Testis (tissue), 2 donors: ENCODE measurements at regions not wholly inside any gene's neighbourhood (a gene's known extent, or its start where the extent isn't known, plus 50 kb on each side); places are given as distances from the start of the nearest gene placed in this dataset.

Experiments
- DNase-seq: peaks from one replicate; pipeline ENCODE4 v3.0.0-alpha.2; 2019
- H3K27ac ChIP-seq, 2 donors: fragments of 200-600 bp; sonication (generic); one replicate each; pipeline ENCODE4 v1.5.1; 2019
- H3K27me3 ChIP-seq: fragments of 200-600 bp; sonication (generic); one replicate; pipeline ENCODE4 v1.5.1; 2019
- H3K36me3 ChIP-seq: fragments of 200-600 bp; sonication (generic); one replicate; pipeline ENCODE4 v1.5.1; 2017; ENCODE audit warnings: low read depth; ENCODE audit errors: missing control alignments
- H3K4me1 ChIP-seq: fragments of 200-600 bp; sonication (generic); one replicate; pipeline ENCODE4 v1.5.1; 2019
- H3K4me3 ChIP-seq, 2 donors: fragments of 200-600 bp; sonication (generic); one replicate each; pipeline ENCODE4 v1.5.1; 2017 to 2019
- H3K9me3 ChIP-seq: fragments of 200-600 bp; sonication (generic); one replicate; pipeline ENCODE4 v1.5.1; 2017
- CTCF ChIP-seq, 3 experiments: fragments of 450-650 bp in 2 of 3; fragments of 200-600 bp in 1 of 3; sonication (generic) in 1 of 3; IDR thresholded peaks; one replicate each; pipeline ENCODE4 v1.5.1; 2016 to 2019; ENCODE audit warnings: antibody characterized with exemption in 3 of 3, mild to moderate bottlenecking in 2 of 3, moderate library complexity in 1 of 3
- POLR2A ChIP-seq: fragments of 450-650 bp; IDR thresholded peaks from one replicate; pipeline ENCODE4 v1.6.1; 2017; ENCODE audit warnings: antibody characterized with exemption, mild to moderate bottlenecking, moderate library complexity
- WGBS, 2 donors: methylation state at CpG; one replicate each; pipeline ENCODE4 v1.1.5; 2018; 5-methylcytosine and 5-hydroxymethylcytosine counted together
- intact Hi-C: fragments of 100-400 bp; cut with DNase I; formaldehyde crosslinking; loops from one replicate; pipeline ENCODE4 v1.15.1; 2023; ENCODE audit warnings: low total_unique reads

GRCh38 chr3:73707772-73708171 lies 83.0 kb upstream of the PDZRN3 start:
- Histone ChIP-seq H3K36me3 (no peaks in the 10 kb centered on the region), H3K27ac (no peak overlapping the region), H3K4me1 (no peaks in the 10 kb centered on the region), H3K27me3 (no peaks in the 10 kb centered on the region), H3K4me3 (no peak overlapping the region), H3K9me3 (no peaks in the 10 kb centered on the region)
- TF ChIP-seq CTCF (IDR thresholded peaks at IDR 0.05) (no peak), POLR2A (no peak)
- no peak for DNase-seq
- intact Hi-C loops: no loop called here
- 65 to 86% methylated on average over 2 of the region's 2 CpGs for WGBS, 2 donors

GRCh38 chr3:73706771-73707170 lies 82.0 kb upstream of the PDZRN3 start:
- H3K27me3 ChIP-seq: no peaks in the 10 kb centered on the region
- no peak overlapping the region for H3K4me3 ChIP-seq
- H3K36me3 ChIP-seq: no peaks in the 10 kb centered on the region
- TF ChIP-seq POLR2A (no peak), CTCF (IDR thresholded peaks at IDR 0.05) (no peak)
- intact Hi-C loops: no loop called here
- no peaks in the 10 kb centered on the region for H3K4me1 ChIP-seq
- no peaks in the 10 kb centered on the region for H3K9me3 ChIP-seq
- DNase-seq: no peak
- 91% methylated on average over 1 of the region's 1 CpG for WGBS, 2 donors
- H3K27ac ChIP-seq: no peak overlapping the region

GRCh38 chr3:73705792-73706191 lies 81.1 kb upstream of the PDZRN3 start:
- Histone ChIP-seq H3K4me1 (no peaks in the 10 kb centered on the region), H3K4me3 (no peak overlapping the region), H3K27me3 (no peaks in the 10 kb centered on the region), H3K27ac (no peak overlapping the region), H3K9me3 (no peaks in the 10 kb centered on the region), H3K36me3 (no peaks in the 10 kb centered on the region)
- no peak for DNase-seq
- 78 to 81% methylated on average over 1 of the region's 1 CpG for WGBS, 2 donors
- intact Hi-C loops: no loop called here
- TF ChIP-seq POLR2A: no peak
- no peak for TF ChIP-seq CTCF (IDR thresholded peaks at IDR 0.05)

- DNase-seq: no peak
- Histone ChIP-seq H3K9me3 (no peaks in the 10 kb centered on the region), H3K27me3 (no peaks in the 10 kb centered on the region), H3K4me1 (no peaks in the 10 kb centered on the region), H3K4me3 (no peak overlapping the region), H3K36me3 (no peaks in the 10 kb centered on the region), H3K27ac (no peak overlapping the region)
- intact Hi-C loops: no loop called here
- no peak for TF ChIP-seq CTCF (IDR thresholded peaks at IDR 0.05)
Observed at GRCh38 chr3:73699327-73699726, 74.6 kb upstream of the PDZRN3 start.

GRCh38 chr3:73697020-73697419 lies 72.3 kb upstream of the PDZRN3 start:
- Histone ChIP-seq H3K27ac (no peak overlapping the region), H3K27me3 (no peaks in the 10 kb centered on the region), H3K36me3 (no peaks in the 10 kb centered on the region), H3K9me3 (no peaks in the 10 kb centered on the region), H3K4me3 (no peak overlapping the region), H3K4me1 (no peaks in the 10 kb centered on the region)
- no peak for DNase-seq
- 75 to 79% methylated on average over 6 of the region's 6 CpGs for WGBS, 2 donors
- no peak for TF ChIP-seq POLR2A
- TF ChIP-seq CTCF (IDR thresholded peaks at IDR 0.05): no peak
- intact Hi-C loops: no loop called here
